Activated CD4-positive, alpha-beta T cell treated with anti-CD3 and anti-CD28 coated beads, Interleukin-2, amount 50 U/mL, for 16 hours (primary cell): ENCODE measurements at regions not wholly inside any gene's neighbourhood (a gene's known extent, or its start where the extent isn't known, plus 50 kb on each side); places are given as distances from the start of the nearest gene placed in this dataset.
"Not testable (repeated sequence)": the region's sequence is repeated elsewhere in the genome, so short reads cannot be mapped to it uniquely, and the experiment has no call there.

ENCODE experiments used
- DNase-seq: peaks from one replicate; pipeline ENCODE4 v3.0.0-alpha.2; 2020

DNA sequence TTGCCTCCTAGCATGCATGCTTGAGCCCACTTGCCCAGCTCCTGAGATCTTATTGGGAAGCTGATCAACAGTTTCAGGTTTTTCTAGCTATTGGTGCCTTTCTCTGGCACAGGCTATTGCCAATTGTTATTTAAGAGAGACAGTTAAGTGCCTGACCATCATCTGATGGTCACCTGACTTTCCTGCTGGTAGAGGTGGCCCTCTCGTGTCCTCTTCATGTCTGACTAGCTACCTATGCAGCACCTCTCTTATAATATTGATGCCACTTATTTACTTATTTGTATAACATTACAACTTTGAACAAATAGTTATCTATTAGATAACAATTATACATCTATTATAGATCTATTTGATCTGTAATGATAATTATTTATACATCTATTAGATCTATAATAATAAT, 205.9 kb upstream of the SEMA3D start:
- no peak for DNase-seq

DNA sequence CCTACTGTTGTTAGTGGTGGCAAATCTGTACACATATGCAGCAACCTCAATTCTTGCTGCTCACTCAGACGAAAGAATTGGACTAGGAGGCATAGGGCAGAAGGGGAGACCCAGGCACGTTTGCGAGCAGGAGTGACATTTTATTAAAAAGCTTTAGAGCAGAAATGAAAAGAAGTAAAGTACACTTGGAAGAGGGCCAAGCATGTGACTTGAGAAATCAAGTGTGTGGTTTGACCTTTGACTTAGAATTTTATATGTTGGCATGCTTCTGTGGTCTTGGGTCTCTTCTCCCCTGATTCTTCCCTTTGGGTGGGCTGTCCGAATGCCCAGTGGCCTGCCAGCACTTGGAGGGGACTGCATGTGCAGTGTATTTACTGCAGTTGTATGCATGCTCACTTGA, 205.5 kb upstream of the SEMA3D start:
- DNase-seq = no peak

DNA sequence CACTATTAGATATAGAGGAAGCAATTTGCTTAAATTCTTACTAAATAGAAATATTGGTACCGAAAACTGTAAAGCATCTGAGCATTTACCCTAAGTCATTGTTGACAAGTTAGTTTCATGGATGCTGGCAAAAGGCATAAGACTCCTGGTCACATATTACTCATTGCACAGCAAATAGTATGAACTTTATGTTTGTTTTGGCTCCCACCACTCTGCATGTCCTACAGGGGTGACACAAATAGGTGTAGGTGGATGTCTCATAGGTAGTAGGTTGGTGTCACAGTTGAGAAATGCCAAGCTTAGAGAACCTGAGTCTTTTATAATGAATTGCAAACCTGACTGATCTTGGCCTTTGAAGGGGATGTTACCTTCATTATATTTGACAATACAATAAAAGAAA, 199.6 kb upstream of the SEMA3D start:
- no peak for DNase-seq

DNA sequence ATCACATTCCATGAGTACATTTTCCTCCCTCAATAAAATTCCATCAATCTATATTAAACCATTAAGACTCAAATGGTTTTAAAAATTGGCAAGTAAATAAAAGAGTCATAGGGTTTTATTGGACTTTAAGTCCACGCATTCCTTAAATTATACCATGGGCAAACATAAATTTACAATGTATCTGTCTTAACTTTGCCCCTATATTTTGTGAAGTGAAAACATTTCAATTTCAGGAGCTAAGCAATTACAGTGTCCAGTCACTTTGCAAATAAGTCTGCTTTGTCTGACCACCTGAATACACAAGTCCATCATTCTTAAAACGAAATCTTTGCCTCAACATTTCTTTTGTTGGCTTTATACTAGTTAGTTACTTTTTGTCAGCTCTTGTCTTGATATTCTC, 197.5 kb upstream of the SEMA3D start:
- no peak for DNase-seq

DNA sequence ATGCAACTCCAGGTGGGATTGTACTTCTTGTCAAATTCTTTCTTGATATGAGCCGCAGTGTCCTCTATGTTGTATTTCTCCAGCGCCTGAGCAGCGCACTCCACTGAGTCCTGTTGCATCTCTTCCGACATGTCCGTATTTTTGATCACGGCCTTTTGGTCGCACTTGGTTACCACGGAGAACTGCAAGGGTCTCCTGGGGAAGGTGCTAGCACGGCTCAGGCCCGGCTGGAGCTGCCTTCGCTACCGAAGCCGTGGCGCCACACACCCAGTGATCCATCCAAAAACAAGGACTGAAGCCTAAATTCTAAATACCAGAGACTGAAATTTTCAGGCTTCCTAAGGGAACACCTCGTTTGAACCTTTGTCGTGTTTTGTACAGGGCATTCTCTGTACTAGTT, 194.4 kb upstream of the SEMA3D start:
- no peak for DNase-seq

DNA sequence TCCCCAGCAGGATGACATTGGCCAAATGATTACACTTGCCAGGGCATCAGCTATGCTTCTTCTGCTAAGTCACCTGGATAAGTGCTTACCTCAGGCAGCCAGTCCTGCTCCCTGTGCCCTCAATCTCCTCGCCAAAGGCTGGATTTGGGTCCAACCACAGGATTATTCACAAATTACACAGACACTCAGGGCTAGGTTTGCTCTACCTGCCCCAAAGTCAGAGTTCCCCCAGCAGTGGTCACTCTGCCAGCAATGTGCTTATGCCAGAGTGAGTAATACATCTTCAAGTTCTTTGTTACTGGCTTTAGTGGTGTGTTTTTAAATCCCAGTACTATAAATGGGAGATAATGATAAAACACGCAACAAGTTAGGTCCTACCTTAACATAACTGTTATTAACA, 189.7 kb upstream of the SEMA3D start:
- no peak for DNase-seq

DNA sequence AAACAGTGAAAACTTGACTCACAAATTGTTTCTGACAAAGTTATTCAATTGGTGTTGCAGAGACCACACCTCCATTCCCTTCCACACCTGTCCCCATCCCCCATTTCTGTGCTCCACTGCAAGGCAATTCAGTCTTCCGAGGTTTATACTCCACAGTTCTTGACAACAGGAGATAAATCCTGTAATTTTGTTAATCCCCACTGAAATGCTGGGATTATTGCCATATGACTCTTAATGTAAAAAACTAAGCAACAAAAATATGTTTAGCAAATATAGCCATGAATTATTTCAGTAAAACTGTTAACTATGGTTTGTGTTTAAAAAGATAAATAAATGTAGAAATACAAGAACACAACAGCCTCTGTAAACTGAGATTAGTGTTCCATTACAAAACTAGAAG, 170.1 kb upstream of the SEMA3D start:
- no peak for DNase-seq

DNA sequence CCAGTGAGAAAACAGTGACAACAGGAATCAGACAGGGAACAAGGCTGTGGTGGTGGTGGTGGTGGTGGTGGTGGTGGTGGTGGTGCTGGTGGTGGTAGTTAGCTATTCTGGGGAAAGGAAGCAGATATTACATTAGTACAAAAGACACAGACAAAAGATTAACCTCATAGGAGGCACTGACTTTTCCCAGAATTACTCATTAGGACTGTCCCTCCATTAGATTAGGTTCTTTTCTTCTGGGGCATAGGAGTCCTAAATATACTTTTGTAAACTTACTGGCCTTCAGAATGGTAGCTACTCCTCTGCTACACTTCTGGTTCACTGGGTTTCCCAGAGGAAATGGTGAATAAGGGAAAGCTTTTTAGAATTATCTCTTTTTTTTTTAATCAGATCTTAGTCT, 156.6 kb upstream of the SEMA3D start:
- no peak for DNase-seq

DNA sequence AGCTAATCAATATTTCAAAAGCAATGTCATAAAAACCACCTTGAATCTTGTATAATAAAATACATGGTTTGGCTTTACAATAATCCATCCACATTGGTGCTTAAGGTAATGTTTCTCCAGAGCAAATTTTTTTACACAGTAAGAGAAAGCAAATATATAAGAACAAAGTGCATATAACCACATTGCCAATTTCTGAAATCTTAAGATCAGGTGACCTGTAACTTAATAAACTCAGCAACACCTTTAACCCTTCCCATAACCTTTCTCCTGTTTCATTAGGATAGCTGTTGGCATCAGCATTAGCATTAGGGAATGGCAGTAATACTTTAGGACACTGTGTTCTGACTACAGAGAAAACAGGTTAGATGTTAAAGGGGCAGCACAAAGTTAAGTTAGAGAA, 155.9 kb upstream of the SEMA3D start:
- no peak for DNase-seq

DNA sequence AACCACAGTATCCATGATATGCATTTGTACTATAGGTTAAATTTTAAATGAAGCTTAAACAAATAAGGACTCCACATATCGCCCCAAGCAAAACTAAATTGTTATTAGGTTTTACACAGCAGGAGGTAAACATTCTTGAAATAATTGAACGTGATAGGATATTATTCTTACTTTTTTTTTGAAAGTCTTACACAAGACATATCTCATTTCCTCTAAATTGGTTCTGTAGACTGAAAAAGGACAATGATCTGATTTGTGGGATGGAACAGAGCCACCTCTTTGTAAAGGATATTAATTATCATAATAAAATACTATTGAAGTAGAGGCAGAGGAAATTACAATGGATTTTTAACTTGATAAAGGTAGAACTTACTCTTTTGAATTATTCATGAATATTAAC, 155.1 kb upstream of the SEMA3D start:
- no peak for DNase-seq

DNA sequence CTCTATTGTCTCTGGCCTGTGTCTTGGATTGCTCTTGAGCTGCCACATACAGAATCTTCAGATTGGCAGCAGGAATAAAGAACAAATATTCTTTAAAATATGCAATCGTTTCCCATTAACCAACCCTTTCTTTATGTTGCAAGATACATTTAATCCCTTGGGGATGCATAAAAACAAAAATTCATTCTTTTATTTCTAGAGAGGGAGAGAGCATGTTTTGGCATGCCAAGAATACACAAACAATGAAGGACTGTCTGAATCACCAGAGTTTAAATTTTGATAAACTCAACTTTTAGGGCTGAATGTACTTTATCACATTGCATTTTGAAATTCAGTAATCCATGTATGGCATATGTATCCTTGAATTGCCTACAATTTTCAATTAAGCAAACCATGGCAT, 154.3 kb upstream of the SEMA3D start:
- DNase-seq = no peak

DNA sequence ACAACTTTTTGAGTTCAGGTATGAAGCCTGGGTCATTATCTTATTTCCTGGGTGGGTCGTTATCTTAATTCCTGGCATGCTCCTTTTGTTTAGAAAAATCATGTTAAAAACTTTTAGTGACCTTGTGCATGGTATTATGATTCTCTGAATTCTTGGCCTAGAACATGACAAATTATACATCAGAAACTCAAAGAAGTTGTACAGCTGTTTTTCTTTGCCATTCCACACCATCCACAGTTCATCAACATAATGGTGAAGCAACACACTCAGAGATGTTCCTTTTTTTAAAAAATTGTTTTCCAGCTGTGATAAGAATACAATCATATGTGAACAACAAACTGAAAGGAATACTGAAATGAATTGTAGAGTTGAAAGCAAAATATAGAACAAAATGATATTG, 149.2 kb upstream of the SEMA3D start:
- DNase-seq = no peak

DNA sequence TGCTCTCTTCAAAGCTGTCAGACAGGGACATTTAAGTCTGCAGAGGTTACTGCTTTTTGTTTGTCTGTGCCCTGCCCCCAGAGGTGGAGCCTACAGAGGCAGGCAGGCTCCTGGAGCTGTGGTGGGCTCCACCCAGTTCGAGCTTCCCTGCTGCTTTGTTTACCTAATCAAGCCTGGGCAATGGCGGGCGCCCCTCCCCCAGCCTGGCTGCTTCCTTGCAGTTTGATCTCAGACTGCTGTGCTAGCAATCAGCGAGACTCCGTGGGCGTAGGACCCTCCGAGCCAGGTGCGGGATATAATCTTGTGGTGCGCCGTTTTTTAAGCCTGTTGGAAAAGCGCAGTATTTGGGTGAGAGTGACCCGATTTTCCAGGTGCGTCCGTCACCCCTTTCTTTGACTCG, 148.3 kb upstream of the SEMA3D start:
- DNase-seq = not testable (repeated sequence)

DNA sequence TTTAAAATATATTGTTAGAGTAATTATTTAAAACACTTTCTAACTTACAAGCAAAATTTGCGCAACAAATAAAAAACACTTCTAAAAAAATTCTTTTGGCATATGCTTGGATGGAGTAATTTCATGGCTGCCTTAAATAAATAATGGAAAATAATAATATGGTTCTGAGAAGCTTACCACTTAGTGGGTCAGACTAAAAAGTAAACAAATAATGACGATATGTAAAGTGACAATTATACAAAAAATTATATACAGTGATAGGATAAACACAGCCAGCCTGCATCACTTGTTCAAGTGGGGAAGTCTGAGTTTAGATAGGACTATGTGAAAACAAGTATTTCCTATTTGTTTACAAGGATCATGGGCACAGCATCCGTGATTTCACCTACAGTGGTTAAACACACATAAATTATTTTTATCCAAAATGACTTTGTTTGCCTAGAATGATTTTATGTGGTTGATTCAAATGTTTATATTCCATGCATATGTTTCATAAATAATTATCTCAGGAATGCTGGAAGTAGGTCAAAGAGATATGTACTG, 141.7 kb upstream of the SEMA3D start:
- no peak for DNase-seq

DNA sequence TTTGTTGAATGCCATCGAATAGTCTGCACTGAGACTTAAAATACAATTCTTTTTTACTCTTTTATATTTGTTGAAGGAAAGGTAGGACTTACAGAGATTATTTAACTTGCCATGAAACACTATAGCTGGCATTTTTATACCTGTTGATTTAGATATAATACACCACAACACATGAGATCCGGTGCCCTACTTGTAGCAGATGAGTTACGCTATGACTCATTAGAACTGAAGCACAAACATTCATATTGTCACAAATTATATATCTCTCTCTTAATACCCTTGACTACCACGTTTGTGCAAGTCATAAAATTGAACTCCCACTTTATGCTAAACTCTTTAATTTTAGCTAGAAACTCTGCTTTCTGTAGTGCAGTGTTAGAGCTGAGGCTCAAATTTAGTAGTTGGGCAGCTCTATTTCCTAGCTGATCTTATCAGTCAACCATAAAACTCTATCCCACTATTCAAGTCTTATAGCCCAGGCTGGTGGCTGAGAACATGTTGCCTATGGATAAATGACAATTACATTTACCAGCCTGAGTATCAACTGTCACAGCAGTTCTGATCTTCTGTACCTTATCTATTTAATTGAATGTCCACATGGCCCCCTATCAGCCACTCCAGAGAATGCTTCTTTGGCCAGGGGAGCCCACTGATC, 137.4 kb upstream of the SEMA3D start:
- no peak for DNase-seq

DNA sequence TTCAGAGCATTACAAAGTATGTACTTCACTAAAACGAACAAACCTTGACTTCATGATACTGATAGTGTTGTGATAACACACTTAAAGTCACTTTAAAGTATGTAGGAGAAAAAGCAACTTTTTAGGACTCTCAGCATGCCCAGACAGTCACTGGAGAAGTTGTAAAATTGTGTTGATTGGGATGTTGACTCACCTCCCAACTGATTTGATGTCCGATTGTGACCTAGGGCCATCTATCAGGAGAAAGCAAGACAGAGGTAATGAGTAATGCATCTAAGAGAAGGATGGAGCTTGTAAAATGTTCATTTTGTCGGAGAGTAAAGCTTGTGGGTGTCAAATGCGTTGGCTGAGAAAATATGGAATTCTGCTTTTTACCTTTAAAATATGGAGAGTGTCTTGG, 135.4 kb upstream of the SEMA3D start:
- no peak for DNase-seq

DNA sequence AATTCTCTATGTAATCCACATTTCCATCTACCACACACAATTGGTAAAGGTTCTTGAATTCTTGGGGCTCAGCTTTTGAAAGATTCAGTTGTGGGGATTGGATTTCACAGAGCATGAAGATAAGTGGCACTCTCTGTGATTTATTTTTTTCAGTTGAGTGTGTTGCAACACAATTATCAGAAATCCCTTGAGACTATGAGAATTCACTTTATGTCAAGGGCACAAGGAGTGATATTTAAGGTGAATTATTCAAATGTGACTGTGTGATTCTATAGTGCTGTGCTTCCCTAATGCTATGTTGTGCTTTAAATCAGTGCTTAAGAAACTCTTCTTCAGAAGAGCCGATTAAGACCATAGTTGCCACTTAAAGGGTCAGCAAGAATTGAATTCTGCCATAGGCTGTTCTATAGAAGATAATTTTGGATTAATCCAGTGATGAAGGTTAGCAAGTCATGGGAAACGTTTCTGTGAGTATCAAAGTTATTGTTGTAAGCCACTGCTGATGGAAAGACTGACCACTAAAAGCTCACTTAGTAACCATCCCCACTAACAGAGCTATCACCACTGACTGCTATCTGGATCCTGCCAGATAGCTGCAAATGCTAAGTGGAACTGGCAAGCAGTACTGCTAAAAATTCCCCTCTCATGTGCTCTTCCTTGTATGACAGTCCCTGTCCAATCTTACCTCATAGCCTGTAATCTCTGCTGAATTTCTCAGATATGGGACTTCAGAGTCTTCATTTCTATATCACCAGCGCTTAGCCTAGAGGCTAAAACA, 134.0 kb upstream of the SEMA3D start:
- DNase-seq = no peak

DNA sequence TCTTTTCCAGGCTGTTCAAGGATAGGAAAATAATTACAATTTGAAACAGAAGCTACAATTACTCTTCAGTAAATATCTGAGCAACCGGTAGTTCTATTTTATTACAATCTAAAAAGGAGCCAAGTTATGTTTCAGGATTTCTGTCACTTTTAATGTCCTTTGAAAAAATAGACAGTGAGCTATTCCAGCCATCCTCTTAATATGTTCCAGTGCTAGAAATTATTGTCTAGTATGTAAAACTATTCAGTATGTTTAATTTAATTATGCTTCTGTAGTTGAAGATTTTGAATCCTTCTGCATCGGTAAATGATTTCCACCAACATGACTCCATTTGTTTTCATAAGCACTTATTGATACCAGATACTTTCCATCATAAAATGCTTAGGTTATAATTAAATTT, 129.6 kb upstream of the SEMA3D start:
- no peak for DNase-seq

DNA sequence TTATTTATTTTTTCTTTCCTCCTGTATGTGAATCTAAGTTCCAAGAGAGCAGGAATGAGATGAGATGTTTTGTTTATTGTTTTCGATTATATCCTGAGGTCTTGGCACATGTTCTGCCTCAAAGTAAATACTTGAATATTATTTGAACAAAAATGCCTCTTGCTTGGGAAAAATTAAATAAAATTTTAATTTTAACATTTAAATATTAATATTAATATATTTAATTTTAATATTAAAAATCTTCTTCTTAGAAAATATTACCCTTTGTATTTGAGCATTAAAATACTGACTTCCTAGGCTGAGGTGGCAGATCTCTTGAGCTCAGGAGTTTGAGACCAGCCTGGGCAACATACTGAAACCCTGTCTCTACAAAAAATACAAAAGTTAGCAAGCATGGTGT, 123.4 kb upstream of the SEMA3D start:
- DNase-seq = no peak

DNA sequence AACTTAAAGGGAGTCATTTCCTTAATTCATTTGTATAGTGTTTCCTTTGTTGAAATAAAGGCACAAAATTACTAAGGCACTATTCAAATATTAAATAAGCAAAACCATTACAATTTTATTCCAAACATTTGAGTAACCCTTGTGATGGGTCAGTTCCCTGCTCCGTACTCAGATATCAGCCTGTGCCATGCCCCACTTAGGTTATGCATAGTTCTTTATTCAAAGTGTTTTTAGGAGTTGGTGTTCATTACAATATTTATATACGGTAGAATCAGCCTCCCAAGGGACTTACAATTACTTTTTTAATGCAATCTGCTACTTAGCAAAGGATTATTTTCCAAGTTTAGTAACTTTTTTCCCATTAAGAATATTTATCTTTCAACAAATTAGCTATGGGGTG, 119.3 kb upstream of the SEMA3D start:
- no peak for DNase-seq

DNA sequence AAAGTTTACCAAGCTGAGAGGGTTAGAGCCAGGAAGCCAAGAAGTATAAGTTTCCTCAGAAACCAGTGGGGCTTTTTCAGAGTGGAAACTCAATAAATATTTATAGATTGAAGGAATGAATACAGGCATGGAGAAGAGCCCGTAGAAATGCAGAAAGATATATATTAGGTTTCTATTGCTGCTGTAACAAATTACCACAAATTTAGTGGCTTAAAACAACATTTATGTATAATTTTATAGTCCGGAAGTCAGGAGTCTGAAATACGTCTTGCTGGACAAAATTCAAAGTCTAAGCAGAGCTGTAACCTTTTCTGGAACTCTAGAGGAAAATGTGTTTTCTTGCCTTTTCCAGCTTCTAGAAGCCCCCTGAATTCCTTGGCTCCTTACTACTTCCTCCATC, 107.3 kb upstream of the SEMA3D start:
- DNase-seq = no peak

DNA sequence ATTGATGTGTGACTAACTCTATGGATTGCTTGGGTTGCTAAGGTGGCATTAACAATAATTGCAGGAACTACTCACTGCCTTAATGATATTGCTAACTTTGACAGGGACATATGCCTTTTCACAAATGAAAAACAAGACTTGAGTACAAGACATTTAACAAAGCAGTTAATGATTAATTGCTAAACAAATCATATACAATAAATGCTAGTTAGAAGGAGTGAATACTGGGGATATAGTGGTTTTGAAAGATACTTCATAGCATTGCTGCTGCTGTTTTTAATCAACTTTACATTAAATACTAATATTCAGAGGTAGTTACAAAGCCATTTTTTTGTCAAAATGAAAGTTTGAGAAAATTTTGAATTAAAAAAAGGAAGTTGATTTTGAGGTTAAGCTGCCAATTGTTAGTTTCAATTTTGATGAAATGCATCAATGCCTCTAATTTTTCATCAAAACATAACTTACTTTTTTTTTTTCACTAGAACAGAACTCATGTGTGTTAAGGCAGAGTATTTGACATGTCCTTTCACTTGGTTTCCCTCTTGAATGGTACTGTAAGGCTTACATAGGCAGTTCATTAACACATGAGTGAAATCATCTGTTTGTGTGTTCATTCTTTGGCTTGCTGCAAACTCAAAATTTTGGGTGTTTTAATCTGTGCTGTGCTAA, 106.2 kb upstream of the SEMA3D start:
- DNase-seq = no peak

DNA sequence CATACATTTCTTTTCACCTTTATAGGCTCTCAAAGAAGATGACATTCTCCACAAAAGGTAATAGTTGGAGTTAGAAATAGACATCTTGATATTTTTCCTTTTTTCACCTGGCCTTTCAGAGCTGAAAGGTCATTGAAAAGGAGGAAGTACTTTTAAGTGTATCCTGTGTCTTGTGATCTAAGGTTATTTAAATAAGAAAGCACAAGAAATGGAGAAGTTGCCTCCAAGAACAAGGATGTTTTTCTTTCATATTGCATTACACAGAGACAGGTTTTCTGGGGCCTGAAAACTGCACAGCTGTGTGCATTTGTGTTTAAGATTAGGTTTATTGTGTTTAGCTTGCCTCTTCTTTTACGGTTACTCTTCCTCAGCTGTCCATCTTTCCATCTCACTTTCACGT, 103.4 kb upstream of the SEMA3D start:
- DNase-seq = no peak

DNA sequence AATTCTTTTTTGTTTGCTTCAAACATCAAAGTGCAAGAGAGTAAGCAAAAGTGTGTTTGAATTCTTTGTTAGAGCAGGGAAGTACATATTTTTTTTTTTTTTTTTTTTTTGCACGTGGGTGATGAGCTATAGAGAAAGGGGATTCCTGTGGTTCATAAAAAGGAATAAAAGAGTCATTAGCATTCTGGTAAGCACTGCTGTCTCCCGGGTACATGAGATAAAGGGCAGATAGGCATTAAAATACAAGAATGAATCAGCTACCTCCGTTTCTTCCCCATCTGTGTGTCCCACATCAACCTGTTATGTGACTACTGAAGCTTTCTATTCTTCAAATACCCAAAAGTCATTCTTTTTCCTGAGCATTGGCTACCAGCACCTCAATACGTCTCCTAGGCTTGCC, 102.4 kb upstream of the SEMA3D start:
- no peak for DNase-seq
